ENCODE measurements at regions not wholly inside any gene's neighbourhood (a gene's known extent, or its start where the extent isn't known, plus 50 kb on each side); places are given as distances from the start of the nearest gene placed in this dataset.
"Not testable (repeated sequence)": the region's sequence is repeated elsewhere in the genome, so short reads cannot be mapped to it uniquely, and the experiment has no call there.

DNA sequence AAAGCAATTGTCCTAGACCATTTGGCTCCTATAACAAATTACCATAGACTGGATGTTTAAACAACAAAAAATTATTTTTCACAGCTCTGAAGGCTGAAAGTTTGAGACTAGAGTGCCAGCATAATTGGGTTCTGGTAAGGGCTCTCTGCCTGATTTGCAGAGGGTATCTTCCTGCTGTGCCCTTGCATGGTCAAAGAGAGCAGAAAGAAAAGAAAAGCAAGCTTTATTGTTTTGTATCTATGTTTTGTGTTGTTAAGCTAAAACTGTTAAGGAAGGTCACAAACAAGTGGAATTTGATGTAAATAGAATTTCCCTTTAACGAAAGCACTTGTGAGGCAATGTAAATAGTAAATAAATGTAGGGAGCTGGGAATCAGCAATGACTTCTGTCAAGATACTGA, 1031.0 kb upstream of the ATXN7L3B start:
- DNase-seq (ENCODE audit: low read depth in 2 of 2), result no peak

DNA sequence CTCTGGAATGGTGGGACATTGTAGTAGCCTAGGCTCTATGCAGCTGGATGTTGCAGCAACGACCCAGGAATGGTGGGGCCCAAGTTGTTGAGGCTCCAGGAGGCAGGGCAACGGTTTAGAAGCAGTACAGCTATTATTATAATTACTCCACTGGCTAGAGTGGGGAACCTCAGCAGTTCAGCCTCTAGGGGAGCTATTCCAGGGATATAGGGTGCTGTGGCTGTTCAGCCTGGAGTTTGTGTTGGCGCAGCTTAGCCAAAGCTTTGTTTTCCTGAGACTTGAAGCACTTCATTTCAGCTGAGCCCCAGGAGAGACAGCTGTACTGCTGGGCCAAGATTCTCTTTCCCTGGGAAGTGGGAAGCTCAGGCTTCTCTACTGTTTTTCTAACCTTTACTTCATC, 1023.0 kb upstream of the ATXN7L3B start:
- DNase-seq (ENCODE audit: low read depth in 2 of 2), result no peak

DNA sequence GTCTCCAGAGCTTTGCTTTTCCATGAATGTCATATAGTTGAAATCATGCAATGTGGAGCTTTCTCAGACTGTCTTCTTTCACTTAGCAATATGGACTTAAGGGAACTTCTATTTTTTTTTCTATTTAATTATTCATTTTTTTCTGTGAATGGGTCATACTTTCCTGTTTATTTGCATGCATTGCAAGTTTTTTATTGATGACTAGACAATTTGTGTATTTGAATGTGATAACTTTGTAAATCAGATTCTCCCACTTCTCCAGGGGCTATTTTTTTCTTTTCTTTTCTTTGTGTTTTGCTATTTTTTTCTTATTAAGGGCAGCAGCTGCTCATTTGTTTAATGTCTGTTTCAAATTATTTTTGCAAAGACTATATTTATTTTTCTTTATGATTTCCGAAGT, 1019.8 kb upstream of the ATXN7L3B start:
- no peak for DNase-seq (ENCODE audit: low read depth in 2 of 2)

DNA sequence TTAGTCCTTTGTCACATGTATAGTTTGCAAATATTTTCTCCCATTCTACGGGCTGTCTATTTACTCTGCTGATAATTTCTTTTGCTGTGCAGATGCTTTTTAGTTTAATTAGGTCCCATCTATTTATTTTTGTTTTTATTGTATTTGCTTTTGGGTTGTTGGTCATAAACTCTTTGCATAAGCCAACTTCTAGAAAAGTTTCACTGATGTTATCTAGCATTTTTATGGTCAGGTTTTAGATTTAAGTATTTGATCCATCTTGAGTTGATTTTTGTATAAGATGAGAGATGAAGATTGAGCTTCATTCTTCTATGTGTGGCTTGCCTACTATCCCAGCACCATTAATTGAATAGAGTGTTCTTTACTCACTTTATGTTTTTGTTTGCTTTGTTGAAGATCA, 1008.4 kb upstream of the ATXN7L3B start:
- DNase-seq (ENCODE audit: low read depth in 2 of 2), result no peak

DNA sequence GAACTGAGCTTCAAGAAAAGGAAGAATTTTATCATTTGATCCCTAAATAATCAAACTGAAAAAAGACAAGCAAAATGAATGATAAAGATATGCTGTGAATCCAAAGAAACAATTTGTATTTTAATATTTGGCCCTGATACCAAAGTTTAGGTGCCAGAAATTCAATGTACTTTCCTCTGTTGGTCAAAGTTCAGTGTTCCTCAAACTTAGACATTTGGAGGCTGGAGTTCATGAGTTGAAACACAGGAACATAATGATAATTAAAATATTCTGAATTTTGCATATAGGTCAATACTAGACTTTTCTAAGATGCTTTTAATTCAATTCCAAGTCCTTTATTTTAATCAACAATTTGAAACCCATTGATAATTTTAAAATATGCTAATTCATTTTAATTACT, 1007.7 kb upstream of the ATXN7L3B start:
- no peak for DNase-seq (ENCODE audit: low read depth in 2 of 2)

DNA sequence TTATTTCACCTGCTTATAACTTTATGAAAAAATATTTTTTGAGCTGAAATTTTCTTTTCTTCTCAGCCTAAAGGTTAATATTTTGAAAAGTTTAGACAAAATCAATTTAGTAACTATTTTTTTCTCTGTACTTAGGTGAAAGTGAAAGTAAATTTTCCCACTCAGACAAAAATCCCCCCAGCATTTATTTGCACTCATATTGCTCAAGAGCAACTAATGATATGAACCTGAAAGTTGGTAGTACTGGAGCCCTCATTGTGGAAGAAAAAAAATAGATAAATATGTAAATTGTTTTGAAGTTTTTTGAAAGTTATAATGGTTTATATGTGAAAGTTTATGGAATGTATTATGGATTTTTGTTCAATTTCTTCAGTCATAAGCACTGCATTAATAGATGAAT, 1005.9 kb upstream of the ATXN7L3B start:
- DNase-seq (ENCODE audit: low read depth in 2 of 2), result no peak

DNA sequence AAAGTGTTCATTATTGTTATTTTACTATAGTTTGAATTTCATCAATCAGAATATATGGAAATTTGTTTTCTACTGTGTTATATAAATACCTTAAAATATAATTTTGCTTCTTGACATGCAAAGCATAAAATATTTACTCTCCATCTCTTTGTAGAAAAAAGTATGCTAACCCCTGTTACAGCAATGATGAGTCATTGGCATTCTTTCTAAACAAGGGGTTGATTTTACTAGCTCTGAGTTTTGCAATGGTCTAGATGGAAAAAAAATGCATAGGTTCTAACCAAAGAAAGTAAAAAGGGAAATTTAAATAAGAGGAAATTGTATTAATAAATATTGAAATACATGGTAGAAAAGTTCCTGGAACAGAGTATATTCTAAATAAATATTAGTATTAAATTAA, 990.2 kb upstream of the ATXN7L3B start:
- DNase-seq (ENCODE audit: low read depth in 2 of 2), result no peak

DNA sequence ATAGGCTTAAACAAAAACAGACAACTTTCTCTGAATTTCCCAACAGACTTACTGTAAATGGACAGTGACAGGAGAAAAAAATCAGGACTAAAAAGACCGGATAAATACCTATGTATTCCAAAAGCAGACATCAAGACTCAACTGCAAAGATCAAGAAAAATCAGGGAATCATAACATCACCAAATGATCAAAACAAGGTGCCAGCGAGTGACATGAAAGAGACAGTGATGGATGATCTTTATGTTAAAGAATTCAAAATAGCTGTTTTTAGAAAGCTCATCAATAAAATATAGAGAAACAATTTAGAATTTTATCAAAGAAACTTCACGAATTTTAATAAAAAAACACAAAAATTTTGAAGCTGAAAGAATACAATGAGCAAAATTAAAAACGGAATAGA, 952.5 kb upstream of the ATXN7L3B start:
- no peak for DNase-seq (ENCODE audit: low read depth in 2 of 2)

DNA sequence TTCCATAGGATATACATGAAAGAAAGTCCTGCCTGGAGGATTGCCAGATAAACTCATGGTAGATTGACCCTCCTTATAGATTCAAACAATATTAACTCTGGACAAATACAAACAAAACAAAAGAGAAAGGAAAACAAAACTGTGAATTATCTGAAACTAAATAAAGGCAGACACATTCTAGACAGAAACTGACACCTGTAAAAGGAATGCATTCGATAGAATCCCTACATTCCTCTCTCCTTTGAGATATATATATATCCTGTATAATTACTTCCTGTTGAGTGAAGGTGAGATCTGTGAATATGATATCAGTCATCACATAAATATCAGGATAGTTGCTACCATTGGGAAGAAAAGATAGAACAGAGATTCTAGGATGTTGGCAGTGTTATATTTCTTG, 948.4 kb upstream of the ATXN7L3B start:
- DNase-seq (ENCODE audit: low read depth in 2 of 2), result no peak

DNA sequence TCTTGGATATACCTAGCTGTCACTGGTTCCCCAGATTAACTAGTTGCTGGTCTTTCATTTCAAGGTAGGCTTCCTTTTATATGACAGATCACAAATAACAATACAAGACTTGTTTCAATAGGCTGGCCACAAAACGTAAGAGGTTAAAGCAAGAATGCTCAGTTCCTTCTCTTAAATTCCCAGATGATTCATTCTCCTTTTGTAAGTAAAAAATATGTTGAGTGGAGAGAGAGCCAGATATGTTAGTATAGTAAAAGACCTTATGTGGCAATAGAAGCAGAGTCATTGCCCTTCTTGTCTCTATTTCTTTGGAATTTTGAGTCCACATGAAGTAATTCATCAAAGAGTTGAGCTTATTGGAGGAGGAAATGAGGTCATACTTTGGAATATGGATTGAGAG, 939.0 kb upstream of the ATXN7L3B start:
- DNase-seq (ENCODE audit: low read depth in 2 of 2), result no peak

DNA sequence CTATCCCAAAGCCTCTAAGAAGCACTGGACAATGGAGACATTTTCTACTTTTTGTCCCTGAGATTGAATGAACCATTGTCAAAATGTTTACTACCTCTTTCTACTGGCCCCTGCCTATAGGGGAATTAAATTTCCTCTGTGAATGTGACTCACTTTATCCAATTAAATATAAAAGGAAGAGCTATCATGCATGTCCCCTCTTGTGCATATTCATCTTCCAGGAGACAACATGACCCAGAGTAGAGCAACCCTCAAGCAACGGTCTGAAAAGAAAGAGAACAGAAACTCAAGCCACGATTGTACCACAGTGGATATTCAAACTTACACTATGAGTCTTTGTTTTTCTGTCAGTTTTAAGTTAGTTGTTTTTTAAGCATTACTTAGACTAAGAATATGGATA, 938.4 kb upstream of the ATXN7L3B start:
- no peak for DNase-seq (ENCODE audit: low read depth in 2 of 2)

DNA sequence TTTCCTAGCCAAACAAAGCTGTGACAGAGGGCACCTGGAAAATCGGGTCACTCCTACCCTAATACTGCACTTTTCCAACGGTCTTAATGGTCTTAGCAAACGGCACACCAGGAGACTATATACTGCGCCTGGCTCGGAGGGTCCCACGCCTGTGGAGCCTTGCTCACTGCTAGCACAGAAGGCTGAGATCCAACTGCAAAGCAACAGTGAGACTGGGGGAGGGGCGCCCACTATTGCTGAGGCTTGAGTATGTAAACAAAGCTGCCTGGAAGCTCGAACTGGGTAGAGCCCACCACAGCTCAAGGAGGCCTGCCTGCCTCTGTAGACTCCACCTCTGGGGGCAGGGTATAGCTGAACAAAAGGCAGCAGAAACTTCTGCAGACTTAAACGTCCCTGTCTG, 931.7 kb upstream of the ATXN7L3B start:
- not testable (repeated sequence) for DNase-seq (ENCODE audit: low read depth in 2 of 2)

DNA sequence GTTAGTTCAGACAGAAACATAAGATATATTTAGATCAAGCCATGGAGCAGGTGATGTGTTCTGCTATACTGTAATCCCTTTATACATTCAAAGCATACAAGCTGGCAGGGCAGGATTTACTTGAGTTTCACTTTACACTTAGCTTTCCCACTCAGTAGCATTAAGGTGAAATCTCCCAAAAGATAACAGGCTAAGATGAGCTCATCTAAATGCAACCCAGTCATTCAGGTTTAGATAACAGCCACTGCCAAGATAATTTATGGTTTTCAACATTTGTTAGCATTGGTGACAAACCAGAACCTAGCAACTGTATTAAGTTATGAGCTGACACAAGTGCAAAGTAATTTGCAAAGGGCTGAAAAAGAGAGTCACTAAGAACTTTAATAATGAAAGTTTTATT, 925.1 kb upstream of the ATXN7L3B start:
- no peak for DNase-seq (ENCODE audit: low read depth in 2 of 2)

DNA sequence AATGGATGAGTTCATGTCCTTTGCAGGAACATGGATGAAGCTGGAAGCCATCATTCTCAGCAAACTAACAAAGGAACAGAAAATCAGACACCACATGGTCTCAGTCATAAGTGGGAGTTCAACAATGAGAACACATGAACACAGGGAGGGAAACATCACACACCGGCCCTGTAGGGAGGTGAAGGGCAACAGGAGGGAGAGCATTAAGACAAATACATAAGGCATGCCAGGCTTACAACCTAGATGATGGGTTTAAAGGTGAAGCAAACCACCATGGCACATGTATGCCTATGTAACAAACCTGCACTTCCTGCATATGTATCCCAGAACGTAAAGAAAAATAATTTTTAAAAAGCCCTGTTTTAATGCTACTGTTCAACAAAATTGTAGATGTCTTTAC, 914.2 kb upstream of the ATXN7L3B start:
- DNase-seq (ENCODE audit: low read depth in 2 of 2), result no peak

DNA sequence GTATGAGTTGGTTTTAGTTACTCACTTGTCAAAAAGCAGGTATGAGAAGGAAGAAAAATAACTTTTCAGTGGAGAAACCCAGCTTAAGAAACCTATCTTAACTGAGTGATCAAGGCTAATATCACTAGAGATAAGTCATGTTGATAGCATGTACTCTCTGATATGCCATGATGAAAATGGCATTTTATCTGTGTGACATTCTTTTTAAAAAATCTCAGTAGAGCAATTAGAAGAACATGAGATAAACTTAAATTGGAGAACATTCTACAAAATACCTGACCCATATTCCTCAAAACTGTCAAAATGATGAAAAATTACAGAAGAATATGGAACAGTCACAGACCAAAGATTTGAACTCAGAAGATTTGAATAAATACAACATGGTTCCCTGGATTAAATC, 912.4 kb upstream of the ATXN7L3B start:
- DNase-seq (ENCODE audit: low read depth in 2 of 2), result no peak

DNA sequence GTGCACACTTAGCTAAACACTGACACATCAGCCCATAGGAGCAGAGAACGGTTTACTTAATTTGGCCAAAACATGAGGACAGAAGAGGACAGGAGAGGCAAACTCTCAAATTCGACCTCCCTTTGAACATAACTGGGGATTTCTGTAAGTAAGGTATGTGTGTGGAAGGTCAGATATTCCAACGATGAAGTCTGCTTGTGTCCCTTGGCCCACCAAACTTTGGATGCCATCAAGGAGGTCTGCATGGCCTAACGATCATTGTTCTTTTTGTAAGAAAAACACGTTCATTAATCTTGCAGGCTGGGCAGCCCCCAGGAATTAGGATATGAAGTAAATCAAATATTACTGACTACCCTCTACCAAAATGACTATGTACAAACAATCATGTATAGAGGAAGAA, 908.5 kb upstream of the ATXN7L3B start:
- DNase-seq (ENCODE audit: low read depth in 2 of 2), result no peak

DNA sequence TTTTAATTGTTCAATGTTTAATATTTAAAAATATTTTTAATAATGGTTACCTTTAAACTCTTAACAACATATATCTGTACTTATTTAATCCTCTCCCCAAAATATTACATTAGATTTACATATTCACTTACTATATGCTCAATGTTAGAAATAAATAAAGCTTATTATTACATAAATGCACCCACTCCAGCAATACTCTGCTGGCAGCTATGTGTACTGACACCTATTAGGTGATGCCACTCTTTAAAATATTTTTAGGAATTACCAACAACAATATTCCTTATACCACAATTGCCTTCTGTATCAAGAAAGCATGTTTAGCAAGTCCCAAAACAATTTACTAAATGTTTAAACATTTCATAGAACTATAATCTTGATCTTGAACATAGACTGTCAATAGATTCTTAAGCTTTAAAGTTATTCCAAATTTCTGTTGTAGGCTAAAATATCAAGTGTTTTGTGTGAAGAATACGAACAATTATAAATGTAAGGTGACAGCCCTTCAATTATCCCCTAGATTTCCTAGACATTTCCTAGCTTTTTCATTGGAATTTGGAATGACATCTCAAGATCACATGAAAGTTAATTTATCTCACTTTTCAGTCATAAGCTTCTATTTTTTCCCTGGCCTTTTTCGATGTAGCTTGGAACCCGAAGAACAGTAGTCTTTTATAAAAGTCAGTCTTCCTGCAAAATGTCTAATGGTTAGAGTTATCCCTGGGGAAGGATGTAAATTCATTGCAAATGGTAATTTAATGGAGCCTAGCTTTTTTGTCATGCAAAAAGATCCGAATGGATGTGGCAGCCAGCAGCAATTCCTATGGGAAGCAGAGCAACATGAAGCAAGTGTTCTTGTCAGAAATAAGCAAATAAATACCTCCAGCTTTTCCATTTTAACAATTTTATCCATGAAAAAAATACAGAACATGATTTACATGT, 907.5 kb upstream of the ATXN7L3B start:
- no peak for DNase-seq (ENCODE audit: low read depth in 2 of 2)

DNA sequence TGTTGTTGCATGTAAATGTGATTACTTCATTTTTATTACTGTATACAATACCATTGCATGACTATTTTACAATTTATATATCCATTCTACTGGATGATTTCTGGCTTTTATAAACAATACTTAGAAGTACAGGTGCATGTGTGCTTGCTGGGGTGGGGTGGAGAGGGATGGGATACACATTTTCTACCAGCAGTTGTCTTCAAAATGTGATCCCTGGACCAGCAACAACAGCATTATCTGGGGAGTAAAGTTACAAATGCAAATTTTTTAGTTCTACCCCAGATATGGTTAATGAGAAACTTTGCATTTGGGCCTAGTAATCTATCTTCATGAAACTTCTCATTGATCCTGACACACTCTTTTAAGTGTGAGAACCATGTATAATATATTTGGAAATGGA, 905.4 kb upstream of the ATXN7L3B start:
- no peak for DNase-seq (ENCODE audit: low read depth in 2 of 2)

DNA sequence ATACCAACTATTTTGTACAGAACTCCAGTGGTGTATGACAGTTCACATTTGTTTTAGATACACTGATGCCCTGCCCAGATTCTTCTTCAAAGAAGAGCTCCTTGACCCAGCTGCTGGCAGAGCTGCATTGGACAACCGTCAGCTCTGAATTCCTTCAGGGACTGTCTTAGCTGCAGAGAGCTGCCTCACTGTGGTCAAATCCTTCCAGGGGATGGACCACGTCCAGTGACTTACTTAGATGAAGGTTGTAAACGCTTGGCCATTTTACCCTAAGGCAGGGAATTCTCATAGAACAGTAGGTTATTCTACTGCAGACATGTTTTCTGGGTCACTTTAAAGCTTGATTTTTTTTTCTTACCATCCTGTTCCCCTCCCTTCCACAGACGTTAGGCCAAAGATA, 905.0 kb upstream of the ATXN7L3B start:
- DNase-seq (ENCODE audit: low read depth in 2 of 2), result no peak

DNA sequence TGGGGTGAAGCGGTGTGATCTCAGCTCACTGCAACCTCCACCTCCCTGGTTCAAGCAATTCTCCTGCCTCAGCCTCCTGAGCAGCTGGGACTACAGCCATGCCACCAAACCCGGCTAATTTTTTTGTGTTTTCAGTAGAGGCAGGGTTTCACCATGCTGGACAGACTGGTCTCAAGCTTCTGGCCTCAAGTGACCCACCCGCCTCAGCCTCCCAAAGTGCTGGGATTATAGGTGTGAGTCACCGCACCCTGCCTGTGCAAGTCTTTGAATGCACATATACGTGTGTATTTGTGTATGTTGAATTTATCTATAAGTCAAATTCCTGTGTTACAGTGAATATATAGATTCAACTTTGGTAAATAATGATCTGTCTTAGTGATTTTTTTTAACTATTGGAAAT, 898.2 kb upstream of the ATXN7L3B start:
- DNase-seq (ENCODE audit: low read depth in 2 of 2), result not testable (repeated sequence)

DNA sequence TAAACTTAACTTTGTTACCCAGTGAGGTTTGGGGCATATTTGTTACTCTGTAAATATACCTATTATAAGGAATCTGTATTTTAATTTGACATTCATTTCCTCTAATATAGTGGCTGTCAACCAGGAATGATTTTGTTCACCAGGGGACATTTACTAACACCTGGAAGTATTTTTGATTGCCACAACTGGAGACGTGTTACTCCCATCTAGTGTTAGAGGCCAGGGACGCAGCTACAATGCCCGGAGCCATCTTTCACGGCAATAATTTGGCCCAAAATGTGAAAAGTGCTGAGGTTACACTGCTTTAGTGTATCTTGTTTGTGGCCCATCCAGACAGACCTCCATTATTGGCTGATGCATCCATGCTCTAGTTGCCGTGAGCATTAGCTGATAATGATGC, 881.3 kb upstream of the ATXN7L3B start:
- DNase-seq (ENCODE audit: low read depth in 2 of 2), result no peak

DNA sequence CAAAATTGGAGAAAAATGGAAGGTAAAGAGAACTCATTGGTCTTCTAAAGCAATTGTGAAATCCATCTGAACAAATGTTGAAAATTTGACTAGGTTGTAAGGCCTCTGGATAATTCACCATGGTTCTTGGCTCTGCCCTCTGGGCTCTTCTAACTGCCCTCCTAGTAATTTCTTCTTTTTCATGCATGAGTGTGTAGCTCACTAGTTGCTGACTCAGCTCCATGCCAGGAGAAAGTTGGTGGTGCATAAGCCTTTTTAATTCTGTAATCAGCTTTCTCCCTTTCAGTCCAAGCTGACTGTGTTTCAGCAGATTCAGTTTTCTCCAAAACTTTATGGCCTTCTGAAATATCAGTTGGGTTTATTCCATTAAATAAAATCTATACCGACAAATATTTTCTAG, 877.8 kb upstream of the ATXN7L3B start:
- DNase-seq (ENCODE audit: low read depth in 2 of 2), result no peak

DNA sequence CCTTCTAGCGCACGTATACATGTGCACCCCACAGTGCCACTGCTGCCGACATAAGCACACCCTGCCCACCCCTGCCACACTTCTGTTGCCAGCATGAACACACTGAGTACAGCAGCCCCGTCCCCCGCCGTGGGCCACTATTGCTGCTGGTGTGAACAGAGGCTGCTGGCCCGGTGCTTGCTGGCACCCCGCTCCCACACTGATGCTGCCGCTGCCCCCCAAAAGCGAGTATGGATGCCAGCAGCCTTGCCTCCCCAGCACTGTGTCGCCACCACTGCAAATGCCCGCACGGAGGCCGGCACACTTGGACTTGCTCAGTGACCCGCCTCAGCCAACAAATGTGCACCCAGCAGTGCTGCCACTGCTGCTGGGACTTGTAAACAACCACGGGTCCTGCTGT, 872.4 kb upstream of the ATXN7L3B start:
- DNase-seq (ENCODE audit: low read depth in 2 of 2), result no peak

DNA sequence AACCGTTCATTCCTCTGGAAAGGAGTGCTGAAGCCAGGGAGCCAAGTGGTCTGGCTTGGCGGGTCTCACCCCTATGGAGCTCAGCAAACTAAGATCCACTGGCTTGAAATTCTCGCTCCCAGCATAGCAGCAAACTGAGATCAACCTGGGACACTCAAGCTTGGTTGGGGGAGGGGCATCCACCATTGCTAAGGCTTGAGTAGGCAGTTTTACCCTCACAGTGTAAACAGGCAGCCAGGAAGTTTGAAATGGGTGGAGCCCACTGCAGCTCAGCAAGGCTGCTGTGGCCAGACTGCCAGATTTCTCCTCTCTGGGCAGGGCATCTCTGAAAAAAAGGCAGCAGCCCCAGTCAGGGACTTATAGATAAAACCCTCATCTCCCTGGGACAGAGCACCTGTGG, 866.1 kb upstream of the ATXN7L3B start:
- not testable (repeated sequence) for DNase-seq (ENCODE audit: low read depth in 2 of 2)
